WTC11 (cell line): ENCODE measurements at regions not wholly inside any gene's neighbourhood (a gene's known extent, or its start where the extent isn't known, plus 50 kb on each side); places are given as distances from the start of the nearest gene placed in this dataset.

Experiments
- ATAC-seq: fragments of 200-7000 bp; cut with Tn5 transposase; 2 replicates; pipeline ENCODE4 v1.10.0; 2021; ENCODE audit warnings: mild to moderate bottlenecking, moderate library complexity
- CTCF ChIA-PET: fragments of 300-600 bp; sonication (Branson Sonifier 250); formaldehyde crosslinking; loops from one replicate; lab custom pipeline; 2021; ENCODE audit warnings: antibody characterized with exemption; lab: Charles Lee
- POLR2A ChIA-PET: fragments of 350-600 bp; sonication (Branson Sonifier 250); formaldehyde crosslinking; loops from one replicate; lab custom pipeline; 2021; ENCODE audit warnings: antibody characterized with exemption; lab: Charles Lee
- DNase-seq: peaks from one replicate; pipeline ENCODE4 v3.0.0; 2021; ENCODE audit warnings: low spot score
- H3K27ac Mint-ChIP-seq: 2 replicates; pipeline ENCODE4 v1.8.0; 2021; ENCODE audit warnings: mixed read lengths
- H3K27me3 Mint-ChIP-seq: 2 replicates; pipeline ENCODE4 v1.8.0; 2021; ENCODE audit warnings: low read depth, mild to moderate bottlenecking, moderate library complexity, mixed read lengths
- H3K36me3 Mint-ChIP-seq: 2 replicates; pipeline ENCODE4 v1.8.0; 2021; ENCODE audit warnings: mixed read lengths
- H3K4me1 Mint-ChIP-seq: 2 replicates; pipeline ENCODE4 v1.8.0; 2022; ENCODE audit warnings: mixed read lengths
- H3K4me3 Mint-ChIP-seq: 2 replicates; pipeline ENCODE4 v1.8.0; 2021; ENCODE audit warnings: mild to moderate bottlenecking, moderate library complexity, mixed read lengths
- H3K9me3 Mint-ChIP-seq: 2 replicates; pipeline ENCODE4 v1.8.0; 2021; ENCODE audit warnings: mixed read lengths
- ATF6 ChIP-seq: sonication (generic); formaldehyde crosslinking; IDR thresholded peaks from 2 replicates; pipeline ENCODE4 v1.8.1; 2023; ENCODE audit warnings: mild to moderate bottlenecking, missing genetic modification reagents
- CREB1 ChIP-seq: sonication (generic); formaldehyde crosslinking; IDR thresholded peaks from 2 replicates; pipeline ENCODE4 v1.8.0; 2023; ENCODE audit warnings: mild to moderate bottlenecking, missing genetic modification reagents
- ETV6 ChIP-seq: sonication (generic); formaldehyde crosslinking; IDR thresholded peaks from 2 replicates; pipeline ENCODE4 v1.8.1; 2022; ENCODE audit warnings: mild to moderate bottlenecking, missing genetic modification reagents
- FOXP4 ChIP-seq: sonication (generic); formaldehyde crosslinking; IDR thresholded peaks from 2 replicates; pipeline ENCODE4 v1.8.0; 2022; ENCODE audit warnings: mild to moderate bottlenecking, missing genetic modification reagents
- GTF2I ChIP-seq: fragments of 250-450 bp; sonication (Bioruptor Pico); conservative IDR thresholded peaks from 2 replicates; pipeline ENCODE4 v1.4.0; 2021; ENCODE audit warnings: mild to moderate bottlenecking
- HMGA2 ChIP-seq: fragments of 250-450 bp; sonication (Bioruptor Pico); IDR thresholded peaks from 2 replicates; pipeline ENCODE4 v1.4.0; 2021; ENCODE audit warnings: mild to moderate bottlenecking, moderate library complexity
- JUN ChIP-seq: sonication (generic); formaldehyde crosslinking; IDR thresholded peaks from 2 replicates; pipeline ENCODE4 v1.8.0; 2023; ENCODE audit warnings: mild to moderate bottlenecking, missing genetic modification reagents
- MLX ChIP-seq: sonication (generic); formaldehyde crosslinking; IDR thresholded peaks from 2 replicates; pipeline ENCODE4 v1.8.1; 2023; ENCODE audit warnings: mild to moderate bottlenecking, missing genetic modification reagents, moderate library complexity
- NFE2L1 ChIP-seq: sonication (generic); formaldehyde crosslinking; IDR thresholded peaks from 2 replicates; pipeline ENCODE4 v1.8.1; 2023; ENCODE audit warnings: missing genetic modification reagents
- NFYB ChIP-seq: sonication (generic); formaldehyde crosslinking; conservative IDR thresholded peaks from 2 replicates; pipeline ENCODE4 v1.8.0; 2022; ENCODE audit warnings: low read depth, missing genetic modification reagents
- NR3C1 ChIP-seq: sonication (generic); formaldehyde crosslinking; conservative IDR thresholded peaks from 2 replicates; pipeline ENCODE4 v1.8.1; 2023; ENCODE audit warnings: low read depth, mild to moderate bottlenecking, missing genetic modification reagents
- SMAD4 ChIP-seq: sonication (generic); formaldehyde crosslinking; IDR thresholded peaks from 2 replicates; pipeline ENCODE4 v1.8.0; 2022; ENCODE audit warnings: mild to moderate bottlenecking, missing genetic modification reagents
- STAT6 ChIP-seq: sonication (generic); formaldehyde crosslinking; conservative IDR thresholded peaks from 2 replicates; pipeline ENCODE4 v1.8.1; 2023; ENCODE audit warnings: mild to moderate bottlenecking, low read depth, missing genetic modification reagents, moderate library complexity
- TEAD1 ChIP-seq: sonication (generic); formaldehyde crosslinking; IDR thresholded peaks from 2 replicates; pipeline ENCODE4 v1.8.0; 2022; ENCODE audit warnings: mild to moderate bottlenecking, missing genetic modification reagents
- TP53 ChIP-seq: sonication (generic); formaldehyde crosslinking; IDR thresholded peaks from 2 replicates; pipeline ENCODE4 v1.8.1; 2023; ENCODE audit warnings: mild to moderate bottlenecking, missing genetic modification reagents
- ZBTB21 ChIP-seq: sonication (generic); formaldehyde crosslinking; IDR thresholded peaks from 2 replicates; pipeline ENCODE4 v1.8.1; 2023; ENCODE audit warnings: mild to moderate bottlenecking, missing genetic modification reagents, borderline replicate concordance
- ZBTB43 ChIP-seq: sonication (generic); formaldehyde crosslinking; IDR thresholded peaks from 2 replicates; pipeline ENCODE4 v1.8.1; 2023; ENCODE audit warnings: mild to moderate bottlenecking, missing genetic modification reagents
- ZMAT4 ChIP-seq: fragments of 250-450 bp; sonication (Bioruptor Pico); IDR thresholded peaks from 2 replicates; pipeline ENCODE4 v1.9.0; 2021; ENCODE audit warnings: mild to moderate bottlenecking
- ZNF121 ChIP-seq: sonication (generic); formaldehyde crosslinking; IDR thresholded peaks from 2 replicates; pipeline ENCODE4 v1.8.0; 2023; ENCODE audit warnings: missing genetic modification reagents
- ZNF219 ChIP-seq: sonication (generic); formaldehyde crosslinking; IDR thresholded peaks from 2 replicates; pipeline ENCODE4 v1.8.0; 2023; ENCODE audit warnings: missing genetic modification reagents, mild to moderate bottlenecking, borderline replicate concordance
- ZNF281 ChIP-seq: sonication (generic); formaldehyde crosslinking; IDR thresholded peaks from 2 replicates; pipeline ENCODE4 v1.8.0; 2023; ENCODE audit warnings: mild to moderate bottlenecking, missing genetic modification reagents
- ZNF317 ChIP-seq: sonication (generic); formaldehyde crosslinking; IDR thresholded peaks from 2 replicates; pipeline ENCODE4 v1.8.1; 2023; ENCODE audit warnings: low read depth, mild to moderate bottlenecking, moderate library complexity, missing genetic modification reagents, borderline replicate concordance
- ZNF396 ChIP-seq: fragments of 250-450 bp; sonication (Bioruptor Pico); IDR thresholded peaks from 2 replicates; pipeline ENCODE4 v1.8.0; 2021; ENCODE audit warnings: mild to moderate bottlenecking, moderate library complexity, borderline replicate concordance
- ZNF423 ChIP-seq: fragments of 250-450 bp; sonication (Bioruptor Pico); IDR thresholded peaks from 2 replicates; pipeline ENCODE4 v2.1.2; 2022; ENCODE audit warnings: mild to moderate bottlenecking, moderate library complexity

- TF ChIP-seq STAT6 (no peak), ZMAT4 (no peak), TEAD1 (no peak), SMAD4 (CRISPR knock-in tag) (no peak), ZNF317 (CRISPR knock-in tag) (no peak)
Observed at GRCh38 chr5:124303366-124303765, 443.1 kb downstream of the ZNF608 start (continued).

- ATAC-seq (no peak), DNase-seq (no peak)
- no peak overlapping the region for H3K27ac Mint-ChIP-seq
- H3K4me3 Mint-ChIP-seq = no peak overlapping the region
- CTCF ChIA-PET = no interaction called here
- no peaks in the 10 kb centered on the region for H3K27me3 Mint-ChIP-seq
- peaks cover 5% of the 10 kb centered on the region for H3K36me3 Mint-ChIP-seq
- 0 out of 2 replicates have a peak, but pooled peaks cover 11% of the 10 kb centered on the region for H3K4me1 Mint-ChIP-seq
- TF ChIP-seq HMGA2 (no peak), ATF6 (CRISPR knock-in tag) (no peak), ZBTB21 (CRISPR knock-in tag) (no peak), TEAD1 (no peak), FOXP4 (CRISPR knock-in tag) (no peak), ZNF281 (CRISPR knock-in tag) (no peak), ETV6 (CRISPR knock-in tag) (no peak), ZNF396 (CRISPR knock-in tag) (no peak), ZNF219 (CRISPR knock-in tag) (no peak)
- TF ChIP-seq, all 79 proteins: peak for 0
- POLR2A ChIA-PET = no interaction called here
- no peaks in the 10 kb centered on the region for H3K9me3 Mint-ChIP-seq
Observed at GRCh38 chr5:124302533-124302932, 443.9 kb downstream of the ZNF608 start.

- CTCF ChIA-PET = no interaction called here
- no peak overlapping the region for H3K4me3 Mint-ChIP-seq
- DNase-seq = no peak
- no peaks in the 10 kb centered on the region for H3K27me3 Mint-ChIP-seq
- H3K36me3 Mint-ChIP-seq = peaks cover 7% of the 10 kb centered on the region
- POLR2A ChIA-PET = no interaction called here
- no peak for ATAC-seq
- H3K4me1 Mint-ChIP-seq = 0 out of 2 replicates have a peak, but pooled peaks cover 11% of the 10 kb centered on the region
- no peak overlapping the region for H3K27ac Mint-ChIP-seq
- H3K9me3 Mint-ChIP-seq = no peaks in the 10 kb centered on the region; the same call in 1 of the 2 replicates
- TF ChIP-seq HMGA2 (no peak), NFE2L1 (CRISPR knock-in tag) (no peak), CREB1 (CRISPR knock-in tag) (no peak), GTF2I (CRISPR knock-in tag) (no peak), JUN (CRISPR knock-in tag) (no peak), ZNF121 (CRISPR knock-in tag) (no peak), NR3C1 (no peak), ZNF423 (CRISPR knock-in tag) (no peak), TP53 (CRISPR knock-in tag) (no peak), NFYB (no peak), ZBTB43 (CRISPR knock-in tag) (no peak), MLX (no peak)
Observed at GRCh38 chr5:124301850-124302249, 444.6 kb downstream of the ZNF608 start.
